ENCODE measurements at regions not wholly inside any gene's neighbourhood (a gene's known extent, or its start where the extent isn't known, plus 50 kb on each side); places are given as distances from the start of the nearest gene placed in this dataset.

- TF ChIP-seq, protein P1, sequence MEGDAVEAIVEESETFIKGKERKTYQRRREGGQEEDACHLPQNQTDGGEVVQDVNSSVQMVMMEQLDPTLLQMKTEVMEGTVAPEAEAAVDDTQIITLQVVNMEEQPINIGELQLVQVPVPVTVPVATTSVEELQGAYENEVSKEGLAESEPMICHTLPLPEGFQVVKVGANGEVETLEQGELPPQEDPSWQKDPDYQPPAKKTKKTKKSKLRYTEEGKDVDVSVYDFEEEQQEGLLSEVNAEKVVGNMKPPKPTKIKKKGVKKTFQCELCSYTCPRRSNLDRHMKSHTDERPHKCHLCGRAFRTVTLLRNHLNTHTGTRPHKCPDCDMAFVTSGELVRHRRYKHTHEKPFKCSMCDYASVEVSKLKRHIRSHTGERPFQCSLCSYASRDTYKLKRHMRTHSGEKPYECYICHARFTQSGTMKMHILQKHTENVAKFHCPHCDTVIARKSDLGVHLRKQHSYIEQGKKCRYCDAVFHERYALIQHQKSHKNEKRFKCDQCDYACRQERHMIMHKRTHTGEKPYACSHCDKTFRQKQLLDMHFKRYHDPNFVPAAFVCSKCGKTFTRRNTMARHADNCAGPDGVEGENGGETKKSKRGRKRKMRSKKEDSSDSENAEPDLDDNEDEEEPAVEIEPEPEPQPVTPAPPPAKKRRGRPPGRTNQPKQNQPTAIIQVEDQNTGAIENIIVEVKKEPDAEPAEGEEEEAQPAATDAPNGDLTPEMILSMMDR (IDR thresholded peaks at IDR 0.05; ENCODE audit: low read length), result no peak
- TF ChIP-seq EZH2 (IDR thresholded peaks at IDR 0.05; ENCODE audit: borderline replicate concordance, low read length), result no peak
Measured at GRCh38 chr9:30250872-30251271, 2133.6 kb upstream of the ACO1 start.
